H1 (cell line): ENCODE measurements at regions not wholly inside any gene's neighbourhood (a gene's known extent, or its start where the extent isn't known, plus 50 kb on each side); places are given as distances from the start of the nearest gene placed in this dataset.

Experiments
- CTCF ChIA-PET: fragments of 300-600 bp; sonication (Branson Sonifier 250); formaldehyde crosslinking; loops from one replicate; lab custom pipeline; 2021; ENCODE audit not compliant: partially characterized antibody; lab: Charles Lee
- POLR2A ChIA-PET: fragments of 300-600 bp; sonication (Branson Sonifier 250); formaldehyde crosslinking; loops from one replicate; lab custom pipeline; 2021; ENCODE audit warnings: inconsistent platforms; ENCODE audit not compliant: partially characterized antibody; lab: Charles Lee
- DNase-seq, 2 experiments: peaks; one replicate each; pipeline versions ENCODE4 v3.0.0 to v3.0.0-alpha.2; 2010 to 2022; ENCODE audit warnings: low spot score in 2 of 2, low read depth in 1 of 2, mixed read lengths in 1 of 2
- FAIRE-seq: peaks from 2 replicates; lab custom pipeline; 2011; peaks lifted over from hg19 to GRCh38; lab: Jason Lieb, UNC
- H2AFZ ChIP-seq: 2 replicates; pipeline ENCODE4 v1.8.1; 2012; ENCODE audit warnings: low read length, inconsistent platforms
- H2AK5ac ChIP-seq: 2 replicates; pipeline ENCODE4 v1.6.1; 2013; ENCODE audit warnings: low read depth, low read length
- H2BK120ac ChIP-seq: replicated peaks from 2 replicates; pipeline ENCODE3; 2013; ENCODE audit warnings: low read depth, low read length, inconsistent platforms
- H2BK12ac ChIP-seq: 2 replicates; pipeline ENCODE4 v1.6.1; 2013; ENCODE audit warnings: low read depth, low read length
- H2BK15ac ChIP-seq: 2 replicates; pipeline ENCODE4 v1.6.1; 2013; ENCODE audit warnings: low read length
- H2BK20ac ChIP-seq: 2 replicates; pipeline ENCODE4 v1.6.1; 2013; ENCODE audit warnings: low read length
- H2BK5ac ChIP-seq: 2 replicates; pipeline ENCODE4 v1.6.1; 2013; ENCODE audit warnings: low read depth, low read length
- H3K14ac ChIP-seq: 2 replicates; pipeline ENCODE4 v1.6.1; 2013; ENCODE audit warnings: inconsistent platforms; ENCODE audit not compliant: insufficient read length
- H3K18ac ChIP-seq: 2 replicates; pipeline ENCODE4 v1.6.1; 2013; ENCODE audit warnings: low read length; ENCODE audit errors: extremely low read depth
- H3K23ac ChIP-seq: 2 replicates; pipeline ENCODE4 v1.6.1; 2013; ENCODE audit warnings: inconsistent platforms; ENCODE audit not compliant: insufficient read length
- H3K23me2 ChIP-seq: 2 replicates; pipeline ENCODE4 v1.6.1; 2013; ENCODE audit warnings: low read depth, low read length
- H3K27ac ChIP-seq: 2 replicates; pipeline ENCODE4 v1.6.1; 2011; ENCODE audit warnings: low read depth, low read length, inconsistent platforms
- H3K27me3 ChIP-seq, 4 experiments: replicated peaks in 1 of 4; 1 replicate in 1 of 4; 2 replicates in 3 of 4; pipeline versions ENCODE4 v1.6.1 to v1.8.1; 2011 to 2013; ENCODE audit warnings: low read length in 3 of 4, mild to moderate bottlenecking in 3 of 4, inconsistent platforms in 2 of 4, mixed read lengths in 2 of 4, moderate library complexity in 1 of 4; ENCODE audit not compliant: control insufficient read depth in 3 of 4, insufficient read depth in 3 of 4; ENCODE audit errors: extremely low read depth in 1 of 4
- H3K36me3 ChIP-seq, 4 experiments: 2 replicates each; pipeline versions ENCODE4 v1.6.1 to v1.8.1; 2011 to 2013; ENCODE audit warnings: mild to moderate bottlenecking in 4 of 4, low read length in 3 of 4, moderate library complexity in 2 of 4, control low read depth in 1 of 4, inconsistent platforms in 1 of 4; ENCODE audit not compliant: insufficient read depth in 4 of 4, control insufficient read depth in 2 of 4
- H3K4ac ChIP-seq: replicated peaks from 2 replicates; pipeline ENCODE3; 2013; ENCODE audit warnings: low read length, low read depth, mixed read lengths, inconsistent platforms; ENCODE audit not compliant: insufficient read length
- H3K4me1 ChIP-seq, 4 experiments: replicated peaks in 1 of 4; 1 replicate in 1 of 4; 2 replicates in 3 of 4; pipeline versions ENCODE4 v1.6.1 to v1.8.1; 2011 to 2013; ENCODE audit warnings: low read length in 3 of 4, inconsistent platforms in 2 of 4, mixed read lengths in 1 of 4; ENCODE audit not compliant: insufficient read depth in 4 of 4, control insufficient read depth in 3 of 4
- H3K4me2 ChIP-seq, 2 experiments: 2 replicates each; pipeline versions ENCODE4 v1.6.1 to v1.8.1; 2011 to 2013; ENCODE audit warnings: low read depth in 2 of 2, low read length in 2 of 2, control low read depth in 1 of 2, inconsistent platforms in 1 of 2, mild to moderate bottlenecking in 1 of 2; ENCODE audit not compliant: insufficient read depth in 1 of 2
- H3K4me3 ChIP-seq, 4 experiments: fragments of 200-600, 300-600 bp in 1 of 4; sonication (generic), shearing (Covaris generic), sonication (Bioruptor Twin) in 1 of 4; 2 replicates each; pipeline versions ENCODE4 v1.5.1 to v1.8.1; 2011 to 2016; ENCODE audit warnings: low read length in 4 of 4, low read depth in 3 of 4, control low read depth in 2 of 4, inconsistent platforms in 2 of 4, mild to moderate bottlenecking in 2 of 4, mixed read lengths in 1 of 4, moderate library complexity in 1 of 4; ENCODE audit not compliant: insufficient read depth in 2 of 4; ENCODE audit errors: extremely low read depth in 1 of 4
- H3K56ac ChIP-seq: replicated peaks from 2 replicates; pipeline ENCODE3; 2013; ENCODE audit warnings: low read depth, mild to moderate bottlenecking, mixed read lengths, low read length, inconsistent platforms; ENCODE audit not compliant: insufficient read length
- H3K79me1 ChIP-seq: 2 replicates; pipeline ENCODE4 v1.6.1; 2013; ENCODE audit warnings: low read depth, low read length, control low read depth
- H3K79me2 ChIP-seq, 2 experiments: 2 replicates each; pipeline versions ENCODE4 v1.6.1 to v1.8.1; 2012 to 2013; ENCODE audit warnings: low read length in 2 of 2, mild to moderate bottlenecking in 2 of 2, inconsistent platforms in 1 of 2; ENCODE audit not compliant: insufficient read depth in 2 of 2, control insufficient read depth in 1 of 2
- H3K9ac ChIP-seq, 4 experiments: replicated peaks in 1 of 4; 1 replicate in 1 of 4; 2 replicates in 3 of 4; pipeline versions ENCODE4 v1.6.1 to v1.8.1; 2011 to 2013; ENCODE audit warnings: low read depth in 3 of 4, low read length in 3 of 4, control low read depth in 2 of 4, mild to moderate bottlenecking in 2 of 4, moderate library complexity in 2 of 4, inconsistent platforms in 1 of 4; ENCODE audit errors: extremely low read depth in 1 of 4
- H3K9me3 ChIP-seq, 2 experiments: 2 replicates each; pipeline versions ENCODE4 v1.6.1 to v1.8.1; 2012 to 2013; ENCODE audit warnings: mild to moderate bottlenecking in 2 of 2, moderate library complexity in 2 of 2, control low read depth in 1 of 2, inconsistent platforms in 1 of 2, low read depth in 1 of 2, low read length in 1 of 2, mixed read lengths in 1 of 2; ENCODE audit not compliant: insufficient read depth in 2 of 2
- H4K20me1 ChIP-seq, 2 experiments: replicated peaks in 1 of 2; 2 replicates each; pipeline versions ENCODE3 to v1.8.1; 2011 to 2013; ENCODE audit warnings: inconsistent platforms in 2 of 2, low read length in 2 of 2, mild to moderate bottlenecking in 1 of 2; ENCODE audit not compliant: insufficient read depth in 2 of 2, control insufficient read depth in 1 of 2
- H4K5ac ChIP-seq: 2 replicates; pipeline ENCODE4 v1.6.1; 2013; ENCODE audit warnings: low read length, low read depth, mixed read lengths, inconsistent platforms; ENCODE audit not compliant: insufficient read length
- H4K8ac ChIP-seq: 2 replicates; pipeline ENCODE4 v1.8.0; 2013; ENCODE audit warnings: mild to moderate bottlenecking, moderate library complexity, low read length, inconsistent platforms; ENCODE audit not compliant: insufficient read depth; ENCODE audit errors: extremely low read depth
- H4K91ac ChIP-seq: replicated peaks from 2 replicates; pipeline ENCODE3; 2013; ENCODE audit warnings: low read length, mixed read lengths, inconsistent platforms; ENCODE audit not compliant: insufficient read length
- CTBP2 ChIP-seq: IDR thresholded peaks from 2 replicates; pipeline ENCODE4 v1.7.0; 2011; ENCODE audit warnings: borderline replicate concordance, mild to moderate bottlenecking, moderate library complexity, mixed read lengths, low read length; ENCODE audit not compliant: insufficient read depth, insufficient read length
- EGR1 ChIP-seq: IDR thresholded peaks from 2 replicates; pipeline ENCODE4 v1.6.1; 2011; ENCODE audit warnings: low read depth, low read length, borderline replicate concordance
- EP300 ChIP-seq, 2 experiments: IDR thresholded peaks; 1 replicate in 1 of 2; 2 replicates in 1 of 2; pipeline ENCODE4 v1.6.1; 2011 to 2012; ENCODE audit warnings: low read depth in 2 of 2, low read length in 2 of 2, mild to moderate bottlenecking in 2 of 2, borderline replicate concordance in 1 of 2, inconsistent platforms in 1 of 2, moderate library complexity in 1 of 2
- JUN ChIP-seq: IDR thresholded peaks from 2 replicates; pipeline ENCODE4 v1.6.1; 2011; ENCODE audit warnings: low read depth, mild to moderate bottlenecking, improper control_type of control experiment, low read length
- KDM5A ChIP-seq: fragments of 200-600 bp; IDR thresholded peaks from 2 replicates; pipeline ENCODE4 v1.7.1; 2012; ENCODE audit warnings: mild to moderate bottlenecking, low read length, inconsistent platforms, mixed read lengths
- NANOG ChIP-seq: IDR thresholded peaks from 2 replicates; pipeline ENCODE4 v1.6.1; 2011; ENCODE audit warnings: low read length, low read depth, mild to moderate bottlenecking, inconsistent platforms; ENCODE audit not compliant: insufficient read depth, poor library complexity, severe bottlenecking
- RBBP5 ChIP-seq: IDR thresholded peaks from 2 replicates; pipeline ENCODE4 v1.7.1; 2012; ENCODE audit warnings: low read depth, mild to moderate bottlenecking, inconsistent platforms, low read length, moderate library complexity, borderline replicate concordance
- RNF2 ChIP-seq: fragments of 200-900, 300-1000 bp; sonication (generic); IDR thresholded peaks from 2 replicates; pipeline ENCODE4 v1.7.1; 2016; ENCODE audit warnings: borderline replicate concordance, low read depth, mild to moderate bottlenecking, antibody characterized with exemption, low read length; ENCODE audit not compliant: poor library complexity, severe bottlenecking; ENCODE audit errors: missing control alignments
- RXRA ChIP-seq: IDR thresholded peaks from 2 replicates; pipeline ENCODE4 v1.6.1; 2011; ENCODE audit warnings: low read depth, mild to moderate bottlenecking, low read length, moderate library complexity; ENCODE audit not compliant: insufficient read depth
- SAP30 ChIP-seq: fragments of 300-600 bp; sonication (generic); IDR thresholded peaks from 2 replicates; pipeline ENCODE4 v1.7.1; 2012; ENCODE audit warnings: low read length, moderate library complexity, mild to moderate bottlenecking, inconsistent platforms; ENCODE audit not compliant: insufficient read depth, insufficient replicate concordance
- SIN3A ChIP-seq, 2 experiments: IDR thresholded peaks in 1 of 2; conservative IDR thresholded peaks in 1 of 2; 2 replicates each; pipeline ENCODE4 v1.6.1; 2011 to 2012; ENCODE audit warnings: low read length in 2 of 2, improper control_type of control experiment in 1 of 2, low read depth in 1 of 2, mild to moderate bottlenecking in 1 of 2
- SP2 ChIP-seq: IDR thresholded peaks from 2 replicates; pipeline ENCODE4 v1.6.1; 2012; ENCODE audit warnings: mild to moderate bottlenecking, low read length, inconsistent platforms
- SUZ12 ChIP-seq: fragments of 200-600 bp; sonication (generic); IDR thresholded peaks from 2 replicates; pipeline ENCODE4 v1.6.1; 2012; ENCODE audit warnings: mild to moderate bottlenecking, inconsistent platforms, low read length, moderate library complexity, mixed read lengths
- WGBS, 2 experiments: shearing (Covaris generic) in 1 of 2; methylation state at CpG; one replicate each; pipeline versions ENCODE4 v1.1.6 to v1.1.7; 2013 to 2015; ENCODE audit warnings: low lambda C conversion rate in 2 of 2, mixed read lengths in 2 of 2, inconsistent platforms in 1 of 2, low coverage in 1 of 2, missing lambda C conversion rate in 1 of 2; ENCODE audit not compliant: insufficient replicate concordance in 2 of 2, insufficient coverage in 1 of 2, insufficient read length in 1 of 2; ENCODE audit errors: extremely low coverage in 1 of 2, missing lambda C conversion rate in 1 of 2; 5-methylcytosine and 5-hydroxymethylcytosine counted together

DNA sequence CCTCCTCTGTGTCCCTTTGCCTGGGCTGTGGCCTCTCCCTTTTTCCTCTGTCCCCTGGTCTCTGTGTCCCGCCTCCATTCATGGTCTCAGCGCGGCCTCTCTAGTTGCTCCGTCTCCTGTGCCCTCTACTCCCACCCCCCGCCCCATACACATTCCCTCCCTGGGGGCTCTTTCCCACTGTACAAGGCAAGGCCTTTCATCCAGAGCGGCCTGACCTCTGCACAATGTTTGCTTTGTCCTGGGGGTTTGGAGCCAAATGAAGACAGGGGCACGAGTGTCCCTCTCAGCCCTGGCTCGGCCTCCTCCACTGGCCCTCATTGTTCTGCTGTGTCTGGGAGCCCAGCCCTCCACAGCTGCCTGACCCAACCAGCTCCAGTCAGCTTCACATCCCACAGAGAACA lies 678.6 kb downstream of the BCL11B start:
- Histone ChIP-seq H3K79me1 (no peaks in the 10 kb centered on the region), H3K23ac (no peak overlapping the region), H2BK12ac (no peak overlapping the region), H3K23me2 (no peaks in the 10 kb centered on the region), H2BK5ac (no peak overlapping the region), H2AFZ (no peak overlapping the region), H4K8ac (no peak overlapping the region), H3K56ac (no peak overlapping the region), H3K14ac (no peak overlapping the region), H3K18ac (no peak overlapping the region), H4K20me1 (no peaks in the 10 kb centered on the region), H2AK5ac (no peak overlapping the region), H2BK15ac (no peak overlapping the region), H2BK20ac (no peak overlapping the region), H3K4ac (no peak overlapping the region), H3K27me3 (no peaks in the 10 kb centered on the region), H3K4me3 (no peak overlapping the region), H2BK120ac (no peak overlapping the region), H4K5ac (no peak overlapping the region), H3K4me2 (no peak overlapping the region), H3K27ac (no peak overlapping the region), H3K4me1 (no peaks in the 10 kb centered on the region), H3K9me3 (0 out of 4 replicates have a peak, but pooled peaks cover 0 to 3% of the 10 kb centered on the region in 2 experiments), H3K79me2 (no peaks in the 10 kb centered on the region), H3K9ac (no peak overlapping the region), H4K91ac (no peak overlapping the region), H3K36me3 (no peaks in the 10 kb centered on the region)
- no peak for FAIRE-seq
- no peak for DNase-seq
- TF ChIP-seq KDM5A (no peak), SAP30 (no peak), NANOG (no peak), RXRA (no peak), SUZ12 (no peak), EP300 (IDR thresholded peaks at IDR 0.05; ENCODE audit: borderline replicate concordance in 1 of 2, low read depth in 2 of 2, low read length in 2 of 2) (no peak), SP2 (no peak), RNF2 (no peak), SIN3A (conservative IDR thresholded peaks at IDR 0.05 in 1 of 2, IDR thresholded peaks at IDR 0.05 in 1 of 2; ENCODE audit: low read depth in 1 of 2, low read length in 2 of 2) (no peak), JUN (no peak), EGR1 (no peak), CTBP2 (no peak), RBBP5 (no peak)
- CTCF ChIA-PET = interaction anchor here (0.6 to 1.3 kb wide), 2 partner anchors 13 to 630 kb away, joined by 4 to 7 read pairs; no protein-coding TSS in a partner anchor
- POLR2A ChIA-PET = no interaction called here
- WGBS, 2 experiments = 97% methylated on average over 6 of the region's 8 CpGs; no CpG with 5 or more reads in 1 of the 2 experiments
